Fibroblast of lung (primary cell): ENCODE measurements at regions not wholly inside any gene's neighbourhood (a gene's known extent, or its start where the extent isn't known, plus 50 kb on each side); places are given as distances from the start of the nearest gene placed in this dataset.

ENCODE experiments used
- DNase-seq, 2 donors: peaks; one replicate each; pipeline versions ENCODE4 v3.0.0 to v3.0.0-alpha.2; 2010; ENCODE audit warnings: low read depth in 2 of 2
- H2AFZ ChIP-seq: 2 replicates; pipeline ENCODE4 v1.5.1; 2012; ENCODE audit warnings: low read length, control low read depth, inconsistent platforms
- H3K27ac ChIP-seq: 2 replicates; pipeline ENCODE4 v1.5.1; 2011; ENCODE audit warnings: low read length, control low read depth; ENCODE audit not compliant: insufficient read depth
- H3K27me3 ChIP-seq: 2 replicates; pipeline ENCODE4 v1.5.1; 2011; ENCODE audit warnings: mild to moderate bottlenecking, low read length; ENCODE audit not compliant: control insufficient read depth, insufficient read depth
- H3K36me3 ChIP-seq: 2 replicates; pipeline ENCODE4 v1.5.1; 2011; ENCODE audit warnings: low read length; ENCODE audit not compliant: control insufficient read depth, insufficient read depth
- H3K4me1 ChIP-seq: 2 replicates; pipeline ENCODE4 v1.5.1; 2011; ENCODE audit warnings: low read length; ENCODE audit not compliant: control insufficient read depth, insufficient read depth; ENCODE audit errors: extremely low read depth
- H3K4me2 ChIP-seq: 2 replicates; pipeline ENCODE4 v1.5.1; 2011; ENCODE audit warnings: low read length, control low read depth; ENCODE audit not compliant: insufficient read depth; ENCODE audit errors: extremely low read depth
- H3K4me3 ChIP-seq, 4 experiments: fragments of 200-600 bp in 1 of 4; sonication (generic) in 1 of 4; replicated peaks in 1 of 4; 2 replicates each; pipeline ENCODE4 v1.5.1; 2011 to 2016; ENCODE audit warnings: low read length in 4 of 4, low read depth in 3 of 4, mild to moderate bottlenecking in 3 of 4, control low read depth in 2 of 4, inconsistent platforms in 1 of 4, mixed read lengths in 1 of 4; ENCODE audit not compliant: insufficient read depth in 1 of 4; ENCODE audit errors: control extremely low read depth in 1 of 4
- H3K79me2 ChIP-seq: 2 replicates; pipeline ENCODE4 v1.5.1; 2012; ENCODE audit warnings: mild to moderate bottlenecking, low read length, inconsistent platforms; ENCODE audit not compliant: control insufficient read depth, insufficient read depth
- H3K9ac ChIP-seq: 2 replicates; pipeline ENCODE4 v1.5.1; 2011; ENCODE audit warnings: mild to moderate bottlenecking, low read length, control low read depth; ENCODE audit not compliant: insufficient read depth
- H3K9me3 ChIP-seq: 2 replicates; pipeline ENCODE4 v1.5.1; 2012; ENCODE audit warnings: low read depth, low read length; ENCODE audit not compliant: control insufficient read depth, insufficient read depth
- H4K20me1 ChIP-seq: 2 replicates; pipeline ENCODE4 v1.5.1; 2011; ENCODE audit warnings: low read length; ENCODE audit not compliant: control insufficient read depth, insufficient read depth; ENCODE audit errors: extremely low read depth
- EZH2 ChIP-seq: IDR thresholded peaks from 2 replicates; pipeline ENCODE4 v1.5.1; 2012; ENCODE audit warnings: low read length, control low read depth, mild to moderate bottlenecking; ENCODE audit errors: missing control alignments
- TF ChIP-seq, protein P1 (sequence below), 2 donors: IDR thresholded peaks in 1 of 2; conservative IDR thresholded peaks in 1 of 2; 1 replicate in 1 of 2; 2 replicates in 1 of 2; pipeline ENCODE4 v1.5.1; 2011 to 2012; ENCODE audit warnings: low read length in 2 of 2, control low read depth in 1 of 2, inconsistent platforms in 1 of 2, low read depth in 1 of 2, mild to moderate bottlenecking in 1 of 2

DNA sequence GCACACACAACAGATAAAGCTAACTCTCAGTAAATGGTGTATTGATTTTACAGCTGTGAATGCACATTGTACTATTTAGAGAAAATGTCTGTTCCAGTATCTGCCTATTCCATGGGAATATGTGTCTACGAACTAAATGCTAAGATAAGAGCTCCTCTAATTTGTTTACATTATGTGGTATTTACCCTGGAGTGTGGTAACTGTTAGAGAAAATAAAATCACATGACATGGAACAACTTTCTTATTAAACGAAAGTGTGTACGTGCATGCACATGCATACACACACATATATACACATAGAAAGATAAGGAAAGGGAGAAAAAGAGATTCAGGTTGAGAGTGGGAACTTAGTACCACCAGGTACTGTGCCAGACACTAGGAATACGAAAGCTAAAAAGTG is 1151.7 kb upstream of the TENM4 start:
- TF ChIP-seq, protein P1, sequence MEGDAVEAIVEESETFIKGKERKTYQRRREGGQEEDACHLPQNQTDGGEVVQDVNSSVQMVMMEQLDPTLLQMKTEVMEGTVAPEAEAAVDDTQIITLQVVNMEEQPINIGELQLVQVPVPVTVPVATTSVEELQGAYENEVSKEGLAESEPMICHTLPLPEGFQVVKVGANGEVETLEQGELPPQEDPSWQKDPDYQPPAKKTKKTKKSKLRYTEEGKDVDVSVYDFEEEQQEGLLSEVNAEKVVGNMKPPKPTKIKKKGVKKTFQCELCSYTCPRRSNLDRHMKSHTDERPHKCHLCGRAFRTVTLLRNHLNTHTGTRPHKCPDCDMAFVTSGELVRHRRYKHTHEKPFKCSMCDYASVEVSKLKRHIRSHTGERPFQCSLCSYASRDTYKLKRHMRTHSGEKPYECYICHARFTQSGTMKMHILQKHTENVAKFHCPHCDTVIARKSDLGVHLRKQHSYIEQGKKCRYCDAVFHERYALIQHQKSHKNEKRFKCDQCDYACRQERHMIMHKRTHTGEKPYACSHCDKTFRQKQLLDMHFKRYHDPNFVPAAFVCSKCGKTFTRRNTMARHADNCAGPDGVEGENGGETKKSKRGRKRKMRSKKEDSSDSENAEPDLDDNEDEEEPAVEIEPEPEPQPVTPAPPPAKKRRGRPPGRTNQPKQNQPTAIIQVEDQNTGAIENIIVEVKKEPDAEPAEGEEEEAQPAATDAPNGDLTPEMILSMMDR (conservative IDR thresholded peaks at IDR 0.05 in 1 of 2, IDR thresholded peaks at IDR 0.05 in 1 of 2; ENCODE audit: low read depth in 1 of 2, low read length in 2 of 2) = no peak
- no peak for TF ChIP-seq EZH2
- no peak overlapping the region for H3K4me2 ChIP-seq
- no peaks in the 10 kb centered on the region for H4K20me1 ChIP-seq

DNA sequence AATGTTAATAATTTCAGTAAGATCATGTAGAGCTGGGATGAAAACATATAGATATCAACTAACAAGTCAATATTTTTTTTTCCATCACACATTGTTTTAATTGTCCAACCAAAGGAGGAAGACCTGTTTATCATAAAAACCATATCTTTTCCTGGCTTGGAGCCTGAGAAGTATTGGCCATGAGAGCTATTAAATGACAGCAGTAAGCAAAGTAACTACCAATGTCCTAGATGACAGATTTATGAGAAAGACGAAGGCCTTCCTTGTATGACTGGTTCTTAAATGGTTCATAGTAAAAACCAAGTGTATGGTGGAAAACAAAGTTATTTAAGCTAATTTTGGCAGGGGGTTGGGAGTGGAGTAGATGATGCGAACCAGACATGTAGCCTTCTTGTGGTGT is 1147.1 kb upstream of the TENM4 start:
- TF ChIP-seq EZH2 = no peak
- TF ChIP-seq, protein P1 (conservative IDR thresholded peaks at IDR 0.05 in 1 of 2, IDR thresholded peaks at IDR 0.05 in 1 of 2; ENCODE audit: low read depth in 1 of 2, low read length in 2 of 2) = no peak
- Histone ChIP-seq H3K36me3 (no peaks in the 10 kb centered on the region), H3K4me2 (no peak overlapping the region), H3K9ac (no peak overlapping the region), H2AFZ (no peak overlapping the region), H4K20me1 (no peaks in the 10 kb centered on the region), H3K27me3 (no peaks in the 10 kb centered on the region), H3K9me3 (no peaks in the 10 kb centered on the region), H3K79me2 (no peaks in the 10 kb centered on the region), H3K4me3 (no peak overlapping the region), H3K27ac (no peak overlapping the region), H3K4me1 (no peaks in the 10 kb centered on the region)
- DNase-seq = no peak

More for the DNA sequence above, 1151.7 kb upstream of the TENM4 start:
- H3K27me3 ChIP-seq = no peaks in the 10 kb centered on the region
- no peak overlapping the region for H2AFZ ChIP-seq
- no peaks in the 10 kb centered on the region for H3K79me2 ChIP-seq
- no peaks in the 10 kb centered on the region for H3K9me3 ChIP-seq
- H3K4me3 ChIP-seq = no peak overlapping the region
- H3K4me1 ChIP-seq = no peaks in the 10 kb centered on the region
- no peak for DNase-seq
- no peak overlapping the region for H3K27ac ChIP-seq
- H3K36me3 ChIP-seq = no peaks in the 10 kb centered on the region
- no peak overlapping the region for H3K9ac ChIP-seq

- H3K27ac ChIP-seq = no peak overlapping the region
- no peak overlapping the region for H3K4me2 ChIP-seq
- DNase-seq = peak in 1 of 2 donors; percentile 71
Measured at GRCh38 chr11:80586464-80586863, 1145.6 kb upstream of the TENM4 start.

More at GRCh38 chr11:80586464-80586863, 1145.6 kb upstream of the TENM4 start:
- Histone ChIP-seq H4K20me1 (no peaks in the 10 kb centered on the region), H2AFZ (no peak overlapping the region), H3K9ac (no peak overlapping the region), H3K27me3 (no peaks in the 10 kb centered on the region), H3K79me2 (no peaks in the 10 kb centered on the region), H3K36me3 (no peaks in the 10 kb centered on the region), H3K4me1 (no peaks in the 10 kb centered on the region), H3K4me3 (no peak overlapping the region), H3K9me3 (no peaks in the 10 kb centered on the region)
- TF ChIP-seq EZH2 = no peak
- TF ChIP-seq, protein P1 (conservative IDR thresholded peaks at IDR 0.05 in 1 of 2, IDR thresholded peaks at IDR 0.05 in 1 of 2; ENCODE audit: low read depth in 1 of 2, low read length in 2 of 2) = no peak
